BLaER1 treated with 17β-estradiol and CSF1 and Interleukin-3, amounts not matched to agents 10 nM and 100 nM (cell line): ENCODE measurements at regions not wholly inside any gene's neighbourhood (a gene's known extent, or its start where the extent isn't known, plus 50 kb on each side); places are given as distances from the start of the nearest gene placed in this dataset.

Experiments used
- H3K27ac ChIP-seq, 11 experiments: shearing (Covaris generic); formaldehyde crosslinking; 2 replicates each; pipeline ENCODE4 v1.8.1; 2022
- H3K27me3 ChIP-seq, 11 experiments: shearing (Covaris generic); formaldehyde crosslinking; 2 replicates each; pipeline ENCODE4 v1.8.1; 2022
- H3K36me3 ChIP-seq, 11 experiments: shearing (Covaris generic); formaldehyde crosslinking; 2 replicates each; pipeline ENCODE4 v1.8.1; 2022
- H3K4me1 ChIP-seq, 10 experiments: shearing (Covaris generic); formaldehyde crosslinking; 2 replicates each; pipeline ENCODE4 v1.8.1; 2022
- H3K4me2 ChIP-seq, 11 experiments: shearing (Covaris generic); formaldehyde crosslinking; 2 replicates each; pipeline ENCODE4 v1.8.1; 2022
- H3K4me3 ChIP-seq, 10 experiments: shearing (Covaris generic); formaldehyde crosslinking; 2 replicates each; pipeline ENCODE4 v1.8.1; 2022
- H3K9ac ChIP-seq, 11 experiments: shearing (Covaris generic); formaldehyde crosslinking; 2 replicates each; pipeline ENCODE4 v1.8.1; 2022
- H3K9me3 ChIP-seq, 11 experiments: shearing (Covaris generic); formaldehyde crosslinking; replicated peaks in 1 of 11; 2 replicates each; pipeline ENCODE4 v1.8.1; 2022
- H4K20me1 ChIP-seq, 11 experiments: shearing (Covaris generic); formaldehyde crosslinking; 2 replicates each; pipeline ENCODE4 v1.8.1; 2022
- Cebpa-rat ChIP-seq, 11 experiments: shearing (Covaris generic); IDR thresholded peaks; 2 replicates each; pipeline ENCODE4 v1.8.1; 2022

DNA sequence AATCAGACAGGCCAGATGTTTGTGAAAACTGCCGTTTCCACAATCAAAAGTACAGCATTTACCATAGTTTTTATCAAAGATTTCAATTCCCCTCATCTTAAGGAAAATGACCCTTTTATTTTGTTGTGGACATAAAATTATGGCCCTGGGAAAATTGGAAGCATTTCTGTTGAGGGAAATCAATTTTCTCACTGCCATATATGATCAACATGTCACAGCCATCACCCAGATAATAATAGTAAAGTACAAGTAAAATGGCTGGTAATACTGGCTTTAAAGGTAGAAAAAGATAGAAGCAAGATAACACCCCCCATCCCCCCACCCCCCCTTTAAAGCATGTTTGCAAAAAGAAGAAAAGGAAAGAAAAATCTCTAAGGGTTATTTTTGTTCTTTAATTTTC is 311.7 kb downstream of the WDR72 start:
- Histone ChIP-seq H3K36me3 (no peaks in the 10 kb centered on the region), H3K4me2 (no peak overlapping the region), H3K4me1 (peaks cover 0 to 9% (median 0%) of the 10 kb centered on the region in 10 experiments; a peak in 5 of 20 replicates), H3K27me3 (no peaks in the 10 kb centered on the region), H3K27ac (no peak overlapping the region), H3K9ac (no peak overlapping the region), H4K20me1 (no peaks in the 10 kb centered on the region), H3K4me3 (no peak overlapping the region), H3K9me3 (no peaks in the 10 kb centered on the region)
- TF ChIP-seq Cebpa-rat (IDR thresholded peaks at IDR 0.05), result no peak

- H3K4me1 ChIP-seq, result peaks cover 0 to 9% (median 0%) of the 10 kb centered on the region in 10 experiments; a peak in 5 of 20 replicates
- no peaks in the 10 kb centered on the region for H3K36me3 ChIP-seq
- H4K20me1 ChIP-seq, result no peaks in the 10 kb centered on the region
- no peak overlapping the region for H3K4me2 ChIP-seq
- TF ChIP-seq Cebpa-rat (IDR thresholded peaks at IDR 0.05), result no peak
- H3K27me3 ChIP-seq, result no peaks in the 10 kb centered on the region
- no peaks in the 10 kb centered on the region for H3K9me3 ChIP-seq
- no peak overlapping the region for H3K4me3 ChIP-seq
- no peak overlapping the region for H3K27ac ChIP-seq
- H3K9ac ChIP-seq, result no peak overlapping the region
These were observed 312.3 kb downstream of the WDR72 start for GRCh38 chr15:53447053-53447574.

- Histone ChIP-seq H3K4me2 (no peak overlapping the region), H4K20me1 (no peaks in the 10 kb centered on the region), H3K27me3 (no peaks in the 10 kb centered on the region), H3K36me3 (no peaks in the 10 kb centered on the region), H3K9me3 (no peaks in the 10 kb centered on the region), H3K27ac (no peak overlapping the region), H3K9ac (no peak overlapping the region), H3K4me1 (peaks cover 0 to 9% (median 0%) of the 10 kb centered on the region in 10 experiments; a peak in 5 of 20 replicates), H3K4me3 (no peak overlapping the region)
- no peak for TF ChIP-seq Cebpa-rat (IDR thresholded peaks at IDR 0.05)
These were observed 313.1 kb downstream of the WDR72 start for GRCh38 chr15:53446376-53446775.

DNA sequence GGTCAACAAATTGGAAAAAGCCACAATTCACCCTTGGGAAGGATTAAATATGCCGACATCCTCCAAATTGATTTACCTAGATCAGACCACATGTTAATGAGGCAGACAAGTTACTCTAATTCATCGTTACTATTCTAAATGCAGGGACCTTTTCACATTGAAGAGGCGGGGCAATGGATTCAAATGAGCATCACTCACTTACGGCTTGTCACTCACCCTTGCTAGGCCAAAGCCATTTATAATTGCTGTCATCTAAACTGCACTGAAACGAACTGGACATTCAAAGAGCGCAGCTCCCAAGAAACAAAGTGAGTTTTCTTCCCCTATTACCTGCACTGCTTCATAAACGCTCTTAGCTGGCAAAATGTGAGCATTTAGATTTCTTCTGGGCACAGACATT is 313.9 kb downstream of the WDR72 start:
- H4K20me1 ChIP-seq, result no peaks in the 10 kb centered on the region
- H3K9ac ChIP-seq, result no peak overlapping the region
- no peak overlapping the region for H3K4me2 ChIP-seq
- peaks cover 0 to 9% (median 0%) of the 10 kb centered on the region in 10 experiments; a peak in 5 of 20 replicates for H3K4me1 ChIP-seq
- no peaks in the 10 kb centered on the region for H3K27me3 ChIP-seq
- no peak overlapping the region for H3K27ac ChIP-seq
- no peak overlapping the region for H3K4me3 ChIP-seq
- H3K9me3 ChIP-seq, result no peaks in the 10 kb centered on the region
- H3K36me3 ChIP-seq, result no peaks in the 10 kb centered on the region
- TF ChIP-seq Cebpa-rat (IDR thresholded peaks at IDR 0.05), result no peak

GRCh38 chr15:53437985-53438841 is 321.2 kb downstream of the WDR72 start:
- Histone ChIP-seq H3K27me3 (no peaks in the 10 kb centered on the region), H3K9me3 (no peaks in the 10 kb centered on the region; a peak in 1 of 22 replicates), H3K4me2 (no peak overlapping the region), H3K4me3 (no peak overlapping the region), H3K36me3 (no peaks in the 10 kb centered on the region), H3K4me1 (no peaks in the 10 kb centered on the region), H3K27ac (no peak overlapping the region), H4K20me1 (no peaks in the 10 kb centered on the region; a peak in 1 of 22 replicates), H3K9ac (no peak overlapping the region)
- no peak for TF ChIP-seq Cebpa-rat (IDR thresholded peaks at IDR 0.05)

DNA sequence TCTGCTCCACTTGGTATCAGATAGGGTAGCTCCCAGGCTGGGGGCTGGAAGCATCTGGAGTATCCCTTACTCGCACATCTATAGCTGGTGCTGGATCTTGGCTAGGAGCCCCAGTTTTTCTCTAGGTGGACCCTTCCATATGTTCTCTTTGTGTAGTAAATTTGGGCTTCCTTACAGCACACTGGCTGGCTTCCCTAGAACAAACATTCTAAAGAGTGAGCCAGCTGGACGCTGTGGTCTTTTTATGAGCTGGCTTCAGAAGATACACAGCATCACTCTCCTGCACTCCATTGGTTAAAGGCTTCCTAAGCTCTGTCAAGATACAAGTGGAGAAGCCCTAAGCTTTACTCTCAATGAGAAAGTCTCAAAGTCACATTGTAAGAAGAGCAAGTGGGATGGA is 322.1 kb downstream of the WDR72 start:
- Histone ChIP-seq H3K9me3 (no peaks in the 10 kb centered on the region; a peak in 1 of 22 replicates), H3K4me2 (no peak overlapping the region), H3K27ac (no peak overlapping the region), H3K9ac (no peak overlapping the region), H3K27me3 (no peaks in the 10 kb centered on the region), H3K4me1 (no peaks in the 10 kb centered on the region), H3K4me3 (no peak overlapping the region), H3K36me3 (no peaks in the 10 kb centered on the region), H4K20me1 (no peaks in the 10 kb centered on the region; a peak in 1 of 22 replicates)
- no peak for TF ChIP-seq Cebpa-rat (IDR thresholded peaks at IDR 0.05)

- no peak for TF ChIP-seq Cebpa-rat (IDR thresholded peaks at IDR 0.05)
- Histone ChIP-seq H3K4me3 (no peak overlapping the region), H3K9ac (no peak overlapping the region), H3K27me3 (no peaks in the 10 kb centered on the region), H3K27ac (no peak overlapping the region), H3K4me1 (no peaks in the 10 kb centered on the region), H3K9me3 (no peaks in the 10 kb centered on the region), H3K36me3 (no peaks in the 10 kb centered on the region), H4K20me1 (no peaks in the 10 kb centered on the region; a peak in 1 of 22 replicates), H3K4me2 (no peak overlapping the region)
These were observed 325.2 kb downstream of the WDR72 start for GRCh38 chr15:53434174-53434678.

- no peak overlapping the region for H3K27ac ChIP-seq
- peaks cover 6 to 17% (median 8%) of the 10 kb centered on the region in 11 experiments; a peak in 14 of 22 replicates for H3K9me3 ChIP-seq
- no peaks in the 10 kb centered on the region for H4K20me1 ChIP-seq
- peaks cover 0 to 5% (median 0%) of the 10 kb centered on the region in 10 experiments; a peak in 2 of 20 replicates for H3K4me1 ChIP-seq
- H3K36me3 ChIP-seq, result no peaks in the 10 kb centered on the region
- no peak overlapping the region for H3K4me2 ChIP-seq
- H3K9ac ChIP-seq, result no peak overlapping the region
- H3K27me3 ChIP-seq, result no peaks in the 10 kb centered on the region
- H3K4me3 ChIP-seq, result no peak overlapping the region
- no peak for TF ChIP-seq Cebpa-rat (IDR thresholded peaks at IDR 0.05)
These were observed 343.1 kb downstream of the WDR72 start for GRCh38 chr15:53416219-53416940.

GRCh38 chr15:53414167-53414566 is 345.3 kb downstream of the WDR72 start:
- Histone ChIP-seq H3K4me3 (no peak overlapping the region), H3K27ac (no peak overlapping the region), H3K4me1 (peaks cover 0 to 5% (median 0%) of the 10 kb centered on the region in 10 experiments; a peak in 2 of 20 replicates), H3K27me3 (no peaks in the 10 kb centered on the region), H3K9me3 (peaks cover 5 to 12% (median 7%) of the 10 kb centered on the region in 11 experiments; a peak in 14 of 22 replicates), H3K9ac (no peak overlapping the region), H4K20me1 (no peaks in the 10 kb centered on the region), H3K36me3 (no peaks in the 10 kb centered on the region), H3K4me2 (no peak overlapping the region)
- TF ChIP-seq Cebpa-rat (IDR thresholded peaks at IDR 0.05), result no peak
